ENCODE measurements at regions not wholly inside any gene's neighbourhood (a gene's known extent, or its start where the extent isn't known, plus 50 kb on each side); places are given as distances from the start of the nearest gene placed in this dataset.

GRCh38 chr9:31248156-31248555, 1136.3 kb upstream of the ACO1 start:
- Mint-ChIP-seq H3K36me3 (no peaks in the 10 kb centered on the region), H3K27ac (no peak overlapping the region), H3K9me3 (peaks cover 0 to 13% (median 2%) of the 10 kb centered on the region in 9 donors), H3K4me3 (no peak overlapping the region), H3K4me1 (peaks cover 0 to 5% (median 3%) of the 10 kb centered on the region in 4 donors), H3K27me3 (peaks cover 0 to 2% (median 0%) of the 10 kb centered on the region in 5 donors)
- ATAC-seq (no peak), DNase-seq (no peak)
- POLR2A ChIA-PET, result no interaction called here

DNA sequence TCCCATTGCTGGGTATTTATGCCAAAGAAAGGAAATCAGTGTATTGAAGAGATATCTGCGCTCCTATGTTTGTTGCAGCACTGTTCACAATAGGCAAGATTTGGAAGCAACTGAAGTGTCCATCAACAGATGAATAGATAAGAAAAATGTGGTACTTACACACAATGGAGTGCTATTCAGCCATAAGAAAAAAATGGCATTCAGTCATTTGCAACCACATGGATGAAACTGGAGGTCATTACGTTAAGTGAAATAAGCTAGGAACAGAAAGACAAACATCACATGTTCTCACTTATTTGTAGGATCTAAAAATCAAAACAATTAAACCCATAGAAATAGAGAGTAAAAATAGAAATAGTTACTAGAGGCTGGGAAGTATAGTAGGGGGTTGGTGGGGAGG, 1133.1 kb upstream of the ACO1 start:
- H3K9me3 Mint-ChIP-seq, result peaks cover 0 to 13% (median 3%) of the 10 kb centered on the region in 9 donors
- DNase-seq (no peak), ATAC-seq (no peak)
- peaks cover 0 to 2% (median 0%) of the 10 kb centered on the region in 5 donors for H3K27me3 Mint-ChIP-seq
- H3K36me3 Mint-ChIP-seq, result no peaks in the 10 kb centered on the region
- peaks cover 0 to 1% (median 0%) of the 10 kb centered on the region in 4 donors for H3K4me1 Mint-ChIP-seq
- no peak overlapping the region for H3K27ac Mint-ChIP-seq
- H3K4me3 Mint-ChIP-seq, result no peak overlapping the region
- POLR2A ChIA-PET, result no interaction called here

GRCh38 chr9:31253800-31254762, 1130.4 kb upstream of the ACO1 start:
- peak overlapping the region in 5 of 10 donors; percentile 13 to 53 (median 34) for H3K27ac Mint-ChIP-seq

GRCh38 chr9:31255211-31255610, 1129.2 kb upstream of the ACO1 start:
- Mint-ChIP-seq H3K4me3 (no peak overlapping the region), H3K27me3 (no peaks in the 10 kb centered on the region), H3K4me1 (peaks cover 5 to 9% (median 8%) of the 10 kb centered on the region in 4 donors), H3K27ac (peak overlapping the region in 5 of 10 donors; percentile 35 to 53 (median 40)), H3K36me3 (no peaks in the 10 kb centered on the region), H3K9me3 (peaks cover 0 to 10% (median 2%) of the 10 kb centered on the region in 9 donors)
- no peak for ATAC-seq
- DNase-seq, result no peak
- POLR2A ChIA-PET, result no interaction called here

More at GRCh38 chr9:31253800-31254762, 1130.4 kb upstream of the ACO1 start:
- Mint-ChIP-seq H3K27me3 (peaks cover 0 to 2% (median 0%) of the 10 kb centered on the region in 5 donors), H3K4me3 (no peak overlapping the region), H3K9me3 (peaks cover 0 to 10% (median 2%) of the 10 kb centered on the region in 9 donors), H3K4me1 (peaks cover 0 to 4% (median 2%) of the 10 kb centered on the region in 4 donors), H3K36me3 (no peaks in the 10 kb centered on the region)
- DNase-seq (no peak), ATAC-seq (no peak)
- POLR2A ChIA-PET, result interaction anchor here (0.7 kb wide), 1 partner anchor 12 kb away, joined by 4 read pairs; no protein-coding TSS in a partner anchor

DNA sequence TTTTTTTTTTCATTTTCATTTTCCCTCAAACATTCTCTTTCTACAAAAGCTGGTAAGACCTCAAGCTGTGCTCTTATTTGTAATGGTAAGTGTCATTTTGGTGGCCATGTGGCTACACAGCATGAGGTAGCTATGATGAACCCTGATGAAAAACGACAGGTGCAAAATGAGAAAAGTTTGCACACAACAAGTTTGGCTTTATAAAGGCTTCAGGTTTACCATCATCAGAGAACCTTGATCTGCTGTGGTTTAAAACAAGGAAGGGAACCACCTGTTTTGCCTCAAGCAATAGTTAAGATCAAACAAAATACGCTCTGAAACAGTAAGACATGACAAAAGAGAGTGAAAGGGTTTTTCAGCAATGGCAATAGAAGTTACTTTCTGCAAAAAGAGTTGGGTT, 1124.6 kb upstream of the ACO1 start:
- POLR2A ChIA-PET, result interaction anchor here (0.6 kb wide), 1 partner anchor 86 kb away, joined by 3 read pairs; no protein-coding TSS in a partner anchor
- H3K27ac Mint-ChIP-seq, result peak overlapping the region; percentile 55 to 94 (median 86)
- no peaks in the 10 kb centered on the region for H3K27me3 Mint-ChIP-seq
- peak overlapping the region in 9 of 10 donors; percentile 6 to 70 (median 60) for H3K4me3 Mint-ChIP-seq
- H3K36me3 Mint-ChIP-seq, result peaks cover 0 to 3% (median 0%) of the 10 kb centered on the region in 3 donors
- peak; percentile 98 to 99 for ATAC-seq
- H3K9me3 Mint-ChIP-seq, result peaks cover 0 to 3% (median 0%) of the 10 kb centered on the region in 9 donors
- peaks cover 7 to 19% (median 15%) of the 10 kb centered on the region in 4 donors for H3K4me1 Mint-ChIP-seq
- peak in 6 of 10 donors; percentile 14 to 83 (median 52) for DNase-seq

DNA sequence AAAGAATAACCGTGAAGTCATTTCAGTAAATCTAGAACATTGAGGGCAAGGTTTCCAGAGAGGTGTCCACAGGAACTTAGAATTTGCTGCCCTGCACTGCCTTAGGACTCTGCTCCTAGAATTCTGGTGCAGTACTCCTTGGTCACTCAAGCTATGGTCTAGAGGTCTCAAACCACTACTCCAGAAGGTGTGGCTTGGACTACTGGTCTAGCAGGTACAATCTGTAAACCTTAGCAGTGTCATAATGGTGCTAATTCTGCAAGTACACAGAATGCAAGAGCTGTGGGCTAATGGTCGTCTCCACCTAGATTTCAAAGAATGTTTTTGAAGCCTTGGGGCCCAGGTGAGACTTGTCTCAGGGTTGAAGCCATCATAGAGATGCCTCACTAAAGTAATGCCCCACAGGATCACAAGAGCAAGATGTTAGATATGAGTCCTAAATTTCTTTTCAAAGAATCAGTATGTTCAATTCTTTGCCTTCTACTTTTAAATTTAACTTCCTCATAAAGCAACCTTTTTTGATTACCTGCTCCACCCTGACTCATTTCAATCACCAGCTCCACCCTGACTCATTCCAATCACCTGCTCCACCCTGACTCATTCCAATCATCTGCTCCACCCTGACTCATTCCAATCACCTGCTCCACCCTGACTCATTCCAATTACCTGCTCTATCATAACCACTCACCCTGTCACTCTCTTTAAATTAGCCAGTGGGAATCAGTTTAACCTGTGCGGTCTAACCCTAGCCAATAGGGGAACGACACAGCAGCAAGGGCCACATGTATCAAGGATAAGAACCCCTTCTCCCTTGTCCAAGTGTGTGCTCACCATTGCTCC, 1111.8 kb upstream of the ACO1 start:
- Mint-ChIP-seq H3K27ac (peak overlapping the region in 5 of 10 donors; percentile 1 to 31 (median 13)), H3K4me3 (peak overlapping the region in 1 of 10 donors; percentile 35), H3K4me1 (peaks cover 8 to 9% (median 8%) of the 10 kb centered on the region in 4 donors), H3K9me3 (peaks cover 0 to 9% (median 0%) of the 10 kb centered on the region in 9 donors), H3K27me3 (no peaks in the 10 kb centered on the region), H3K36me3 (peaks cover 0 to 7% (median 0%) of the 10 kb centered on the region in 3 donors)
- POLR2A ChIA-PET, result interaction anchor here (1.2 kb wide), 1 partner anchor 9 kb away, joined by 3 read pairs; no protein-coding TSS in a partner anchor
- ATAC-seq (no peak), DNase-seq (no peak)

DNA sequence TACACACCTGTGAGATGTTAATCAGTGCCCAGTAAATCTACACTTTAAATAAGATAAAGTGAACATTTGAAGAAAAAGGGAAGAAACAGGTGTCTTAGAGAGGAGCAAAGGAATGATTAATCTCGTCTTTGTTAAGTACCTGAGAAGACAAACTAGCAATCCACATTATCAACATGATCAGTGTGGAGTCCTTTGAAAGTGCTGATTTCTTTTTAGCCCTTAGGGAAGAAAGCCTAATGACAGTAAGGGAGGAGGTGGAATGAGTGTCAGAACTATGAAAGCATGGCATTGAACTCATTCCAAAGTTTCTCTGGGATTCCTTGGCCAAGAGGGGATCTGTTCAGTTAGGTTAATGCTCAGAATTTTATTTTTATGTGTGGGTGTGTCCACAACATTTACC, 1109.0 kb upstream of the ACO1 start:
- Mint-ChIP-seq H3K36me3 (no peaks in the 10 kb centered on the region), H3K4me1 (peaks cover 12 to 26% (median 21%) of the 10 kb centered on the region in 4 donors), H3K9me3 (peaks cover 0 to 9% (median 0%) of the 10 kb centered on the region in 9 donors), H3K27me3 (no peaks in the 10 kb centered on the region), H3K4me3 (no peak overlapping the region), H3K27ac (peak overlapping the region in 1 of 10 donors; percentile 48)
- ATAC-seq, result no peak
- no peak for DNase-seq
- POLR2A ChIA-PET, result no interaction called here

DNA sequence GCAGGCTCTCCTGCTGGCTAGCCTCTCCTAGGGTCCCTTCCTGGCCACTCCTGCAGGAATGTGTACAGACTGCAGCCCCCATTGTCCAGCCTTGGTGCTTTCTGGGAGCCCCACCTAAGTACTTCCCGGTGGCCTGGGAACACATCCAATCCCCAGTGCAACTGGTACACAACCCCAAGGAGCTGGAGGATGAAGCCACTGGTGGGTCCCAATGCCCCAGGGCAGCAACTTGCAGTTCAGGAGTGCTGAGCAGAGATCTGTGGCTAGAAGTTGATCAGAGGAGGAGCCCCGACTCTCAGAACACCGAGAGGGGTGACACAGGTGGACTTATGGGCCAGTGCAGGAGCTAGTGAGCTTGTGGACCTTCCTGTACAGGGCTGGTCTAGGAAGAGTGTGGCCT, 1093.7 kb upstream of the ACO1 start:
- peak in 1 of 10 donors; percentile 53 for DNase-seq
- H3K9me3 Mint-ChIP-seq, result peaks cover 0 to 22% (median 11%) of the 10 kb centered on the region in 9 donors
- H3K4me3 Mint-ChIP-seq, result no peak overlapping the region
- H3K4me1 Mint-ChIP-seq, result peaks cover 0 to 9% (median 5%) of the 10 kb centered on the region in 4 donors
- POLR2A ChIA-PET, result no interaction called here
- peak overlapping the region in 1 of 10 donors; percentile 49 for H3K27ac Mint-ChIP-seq
- no peak for ATAC-seq
- H3K27me3 Mint-ChIP-seq, result no peaks in the 10 kb centered on the region
- peaks cover 0 to 8% (median 8%) of the 10 kb centered on the region in 3 donors for H3K36me3 Mint-ChIP-seq

GRCh38 chr9:31302620-31303418, 1081.6 kb upstream of the ACO1 start:
- POLR2A ChIA-PET, result no interaction called here
- H3K4me3 Mint-ChIP-seq, result peak overlapping the region in 7 of 10 donors; percentile 48 to 77 (median 55)

GRCh38 chr9:31304576-31304975, 1079.9 kb upstream of the ACO1 start:
- Mint-ChIP-seq H3K4me3 (no peak overlapping the region), H3K9me3 (peaks cover 0 to 6% (median 0%) of the 10 kb centered on the region in 9 donors), H3K36me3 (no peaks in the 10 kb centered on the region), H3K4me1 (peaks cover 8 to 27% (median 23%) of the 10 kb centered on the region in 4 donors), H3K27me3 (no peaks in the 10 kb centered on the region), H3K27ac (no peak overlapping the region)
- ATAC-seq (no peak), DNase-seq (no peak)
- POLR2A ChIA-PET, result no interaction called here

More at GRCh38 chr9:31302620-31303418, 1081.6 kb upstream of the ACO1 start:
- Mint-ChIP-seq H3K27me3 (no peaks in the 10 kb centered on the region), H3K9me3 (peaks cover 0 to 6% (median 0%) of the 10 kb centered on the region in 9 donors), H3K36me3 (no peaks in the 10 kb centered on the region), H3K27ac (peak overlapping the region; percentile 22 to 90 (median 66)), H3K4me1 (peaks cover 8 to 27% (median 23%) of the 10 kb centered on the region in 4 donors)
- DNase-seq (no peak), ATAC-seq (peak in 1 of 2 donors; percentile 38)

- H3K27ac Mint-ChIP-seq, result no peak overlapping the region
- ATAC-seq (no peak), DNase-seq (no peak)
- peaks cover 2 to 12% (median 8%) of the 10 kb centered on the region in 4 donors for H3K4me1 Mint-ChIP-seq
- POLR2A ChIA-PET, result no interaction called here
- no peak overlapping the region for H3K4me3 Mint-ChIP-seq
- H3K27me3 Mint-ChIP-seq, result no peaks in the 10 kb centered on the region
- peaks cover 0 to 11% (median 5%) of the 10 kb centered on the region in 9 donors for H3K9me3 Mint-ChIP-seq
- H3K36me3 Mint-ChIP-seq, result peaks cover 0 to 15% (median 0%) of the 10 kb centered on the region in 3 donors
Measured at GRCh38 chr9:31314241-31314640, 1070.2 kb upstream of the ACO1 start.

All from naive thymus-derived CD8-positive, alpha-beta T cell (primary cell).